Astrocyte (in vitro differentiated cells and primary cell): ENCODE measurements at regions not wholly inside any gene's neighbourhood (a gene's known extent, or its start where the extent isn't known, plus 50 kb on each side); places are given as distances from the start of the nearest gene placed in this dataset.

Experiments used
- CTCF ChIP-seq: IDR thresholded peaks from 2 replicates; pipeline ENCODE4 v1.5.1; 2011; ENCODE audit warnings: low read depth, mild to moderate bottlenecking, inconsistent platforms, low read length, moderate library complexity; ENCODE audit not compliant: insufficient read depth
- EZH2 ChIP-seq: IDR thresholded peaks from 2 replicates; pipeline ENCODE4 v1.6.1; 2012; ENCODE audit warnings: mild to moderate bottlenecking, low read length, inconsistent platforms; ENCODE audit not compliant: insufficient read depth

DNA sequence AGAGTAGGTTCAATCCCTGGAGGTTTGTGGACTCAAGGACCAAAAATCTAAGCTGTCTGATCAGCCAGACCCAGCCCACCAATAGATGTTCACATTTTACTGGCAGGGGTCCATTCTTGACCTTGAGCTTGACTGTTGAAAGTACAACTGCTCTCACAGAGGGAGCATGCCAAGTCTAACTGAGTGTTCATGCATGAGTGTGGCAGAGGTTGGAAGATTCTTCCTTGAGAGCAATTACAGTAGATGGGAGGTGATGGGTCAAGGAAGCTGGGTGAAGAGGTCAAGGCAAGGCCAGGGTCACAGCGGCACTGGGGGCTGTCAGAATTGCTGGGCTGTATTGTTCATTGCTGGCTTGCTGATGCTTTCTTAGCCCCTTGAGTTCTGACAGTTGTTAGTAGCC is 202.8 kb upstream of the SVIL start:
- no peak for TF ChIP-seq EZH2
- no peak for TF ChIP-seq CTCF
